ENCODE measurements at regions not wholly inside any gene's neighbourhood (a gene's known extent, or its start where the extent isn't known, plus 50 kb on each side); places are given as distances from the start of the nearest gene placed in this dataset.

- TF ChIP-seq POLR2AphosphoS5 (IDR thresholded peaks at IDR 0.05; ENCODE audit: low read depth, low read length) = no peak
- TF ChIP-seq REST (IDR thresholded peaks at IDR 0.05; ENCODE audit: insufficient read depth in 1 of 2, low read depth in 2 of 2, low read length in 2 of 2) = no peak
- no peak for TF ChIP-seq SIN3A (IDR thresholded peaks at IDR 0.05; ENCODE audit: borderline replicate concordance, insufficient read depth, low read length)
- TF ChIP-seq FOXP2 (optimal IDR thresholded peaks at IDR 0.05; ENCODE audit: borderline replicate concordance, extremely low read depth, extremely low read length, insufficient read depth) = no peak
- TF ChIP-seq TAF1 (IDR thresholded peaks at IDR 0.05; ENCODE audit: borderline replicate concordance, insufficient read depth, low read length) = no peak
Observed at GRCh38 chr20:60486937-60487336, 528.7 kb downstream of the CDH26 start.

GRCh38 chr20:60490217-60491050 is 532.2 kb downstream of the CDH26 start:
- no peak for TF ChIP-seq FOXP2 (optimal IDR thresholded peaks at IDR 0.05; ENCODE audit: borderline replicate concordance, extremely low read depth, extremely low read length, insufficient read depth)
- no peak for TF ChIP-seq POLR2AphosphoS5 (IDR thresholded peaks at IDR 0.05; ENCODE audit: low read depth, low read length)
- no peak for TF ChIP-seq SIN3A (IDR thresholded peaks at IDR 0.05; ENCODE audit: borderline replicate concordance, insufficient read depth, low read length)
- no peak for TF ChIP-seq TAF1 (IDR thresholded peaks at IDR 0.05; ENCODE audit: borderline replicate concordance, insufficient read depth, low read length)
- TF ChIP-seq REST (IDR thresholded peaks at IDR 0.05; ENCODE audit: insufficient read depth in 1 of 2, low read depth in 2 of 2, low read length in 2 of 2) = no peak

GRCh38 chr20:60491051-60491581 is 532.9 kb downstream of the CDH26 start:
- TF ChIP-seq POLR2AphosphoS5 (IDR thresholded peaks at IDR 0.05; ENCODE audit: low read depth, low read length) (no peak), TAF1 (IDR thresholded peaks at IDR 0.05; ENCODE audit: borderline replicate concordance, insufficient read depth, low read length) (no peak), FOXP2 (optimal IDR thresholded peaks at IDR 0.05; ENCODE audit: borderline replicate concordance, extremely low read depth, extremely low read length, insufficient read depth) (no peak), SIN3A (IDR thresholded peaks at IDR 0.05; ENCODE audit: borderline replicate concordance, insufficient read depth, low read length) (no peak), REST (IDR thresholded peaks at IDR 0.05; ENCODE audit: insufficient read depth in 1 of 2, low read depth in 2 of 2, low read length in 2 of 2) (no peak)

GRCh38 chr20:60494476-60494875 is 536.3 kb downstream of the CDH26 start:
- TF ChIP-seq FOXP2 (optimal IDR thresholded peaks at IDR 0.05; ENCODE audit: borderline replicate concordance, extremely low read depth, extremely low read length, insufficient read depth) (no peak), TAF1 (IDR thresholded peaks at IDR 0.05; ENCODE audit: borderline replicate concordance, insufficient read depth, low read length) (no peak), SIN3A (IDR thresholded peaks at IDR 0.05; ENCODE audit: borderline replicate concordance, insufficient read depth, low read length) (no peak), REST (IDR thresholded peaks at IDR 0.05; ENCODE audit: insufficient read depth in 1 of 2, low read depth in 2 of 2, low read length in 2 of 2) (no peak), POLR2AphosphoS5 (IDR thresholded peaks at IDR 0.05; ENCODE audit: low read depth, low read length) (no peak)

All from PFSK-1 (cell line).